MM.1S (cell line): ENCODE measurements at regions not wholly inside any gene's neighbourhood (a gene's known extent, or its start where the extent isn't known, plus 50 kb on each side); places are given as distances from the start of the nearest gene placed in this dataset.

ENCODE experiments used
- DNase-seq: peaks from one replicate; pipeline ENCODE4 v3.0.0-alpha.2; 2015
- H2AFZ ChIP-seq: fragments of 300-600 bp; sonication (generic); 2 replicates; pipeline ENCODE4 v1.6.0; 2016; ENCODE audit warnings: antibody characterized with exemption, low read length
- H3F3A ChIP-seq: fragments of 300-600 bp; sonication (generic); 2 replicates; pipeline ENCODE4 v1.6.1; 2016; ENCODE audit warnings: mild to moderate bottlenecking, antibody characterized with exemption, low read length, moderate library complexity, mixed read lengths; ENCODE audit not compliant: insufficient read depth
- H3K27ac ChIP-seq: fragments of 300-600 bp; sonication (generic); 2 replicates; pipeline ENCODE4 v1.5.1; 2016; ENCODE audit warnings: mild to moderate bottlenecking, low read length
- H3K27me3 ChIP-seq: fragments of 300-600 bp; sonication (generic); replicated peaks from 2 replicates; pipeline ENCODE4 v1.6.0; 2016; ENCODE audit warnings: low read length; ENCODE audit not compliant: insufficient read depth
- H3K36me3 ChIP-seq: fragments of 300-600 bp; sonication (generic); replicated peaks from 2 replicates; pipeline ENCODE4 v1.6.1; 2016; ENCODE audit warnings: mild to moderate bottlenecking, low read length, mixed read lengths; ENCODE audit not compliant: insufficient read depth
- H3K4me1 ChIP-seq: fragments of 300-600 bp; sonication (generic); 2 replicates; pipeline ENCODE4 v1.6.1; 2016; ENCODE audit warnings: low read length, mixed read lengths
- H3K4me2 ChIP-seq: fragments of 300-600 bp; sonication (generic); 2 replicates; pipeline ENCODE4 v1.6.0; 2016; ENCODE audit warnings: low read depth, low read length
- H3K4me3 ChIP-seq: fragments of 300-600 bp; sonication (generic); 2 replicates; pipeline ENCODE4 v1.5.1; 2016; ENCODE audit warnings: low read length, mixed read lengths
- H3K79me2 ChIP-seq: fragments of 300-600 bp; sonication (generic); 2 replicates; pipeline ENCODE4 v1.6.1; 2016; ENCODE audit warnings: mixed run types, low read length, mixed read lengths
- H3K9ac ChIP-seq: fragments of 300-600 bp; sonication (generic); 2 replicates; pipeline ENCODE4 v1.6.1; 2016; ENCODE audit warnings: low read length, mixed read lengths
- H3K9me2 ChIP-seq: fragments of 300-600 bp; sonication (generic); replicated peaks from 2 replicates; pipeline ENCODE4 v1.6.1; 2016; ENCODE audit warnings: mild to moderate bottlenecking, low read length, mixed read lengths; ENCODE audit not compliant: insufficient read depth
- H3K9me3 ChIP-seq: fragments of 300-600 bp; sonication (generic); replicated peaks from 2 replicates; pipeline ENCODE4 v1.6.1; 2016; ENCODE audit warnings: mild to moderate bottlenecking, low read length, mixed read lengths; ENCODE audit not compliant: insufficient read depth
- H4K20me1 ChIP-seq: fragments of 300-600 bp; sonication (generic); 2 replicates; pipeline ENCODE4 v1.6.1; 2016; ENCODE audit warnings: mild to moderate bottlenecking, low read length, moderate library complexity, mixed read lengths; ENCODE audit not compliant: insufficient read depth
- EZH2 ChIP-seq: fragments of 300-600 bp; sonication (generic); optimal IDR thresholded peaks from 2 replicates; pipeline ENCODE3; 2017; ENCODE audit warnings: low read depth, mild to moderate bottlenecking, antibody characterized with exemption, low read length, mixed read lengths
- EZH2phosphoT487 ChIP-seq: fragments of 300-600 bp; sonication (generic); IDR thresholded peaks from 2 replicates; pipeline ENCODE4 v1.6.1; 2018; ENCODE audit warnings: antibody characterized with exemption, low read length
- TF ChIP-seq, protein P1 (sequence below): fragments of 300-600 bp; sonication (generic); IDR thresholded peaks from 2 replicates; pipeline ENCODE4 v1.5.1; 2016; ENCODE audit warnings: antibody characterized with exemption, low read length, mixed read lengths

GRCh38 chrX:27057883-27058282 is 405.3 kb downstream of the PPP4R3C start:
- Histone ChIP-seq H3K9ac (no peak overlapping the region), H3K36me3 (no peaks in the 10 kb centered on the region), H3K4me1 (no peaks in the 10 kb centered on the region), H3K27me3 (no peaks in the 10 kb centered on the region), H3K4me2 (no peak overlapping the region), H3K27ac (no peak overlapping the region), H2AFZ (no peak overlapping the region), H3K79me2 (no peaks in the 10 kb centered on the region), H3F3A (no peaks in the 10 kb centered on the region), H3K9me2 (no peaks in the 10 kb centered on the region), H4K20me1 (no peaks in the 10 kb centered on the region), H3K9me3 (no peaks in the 10 kb centered on the region), H3K4me3 (no peak overlapping the region)
- no peak for DNase-seq
- TF ChIP-seq EZH2 (no peak), EZH2phosphoT487 (no peak)
- TF ChIP-seq, protein P1, sequence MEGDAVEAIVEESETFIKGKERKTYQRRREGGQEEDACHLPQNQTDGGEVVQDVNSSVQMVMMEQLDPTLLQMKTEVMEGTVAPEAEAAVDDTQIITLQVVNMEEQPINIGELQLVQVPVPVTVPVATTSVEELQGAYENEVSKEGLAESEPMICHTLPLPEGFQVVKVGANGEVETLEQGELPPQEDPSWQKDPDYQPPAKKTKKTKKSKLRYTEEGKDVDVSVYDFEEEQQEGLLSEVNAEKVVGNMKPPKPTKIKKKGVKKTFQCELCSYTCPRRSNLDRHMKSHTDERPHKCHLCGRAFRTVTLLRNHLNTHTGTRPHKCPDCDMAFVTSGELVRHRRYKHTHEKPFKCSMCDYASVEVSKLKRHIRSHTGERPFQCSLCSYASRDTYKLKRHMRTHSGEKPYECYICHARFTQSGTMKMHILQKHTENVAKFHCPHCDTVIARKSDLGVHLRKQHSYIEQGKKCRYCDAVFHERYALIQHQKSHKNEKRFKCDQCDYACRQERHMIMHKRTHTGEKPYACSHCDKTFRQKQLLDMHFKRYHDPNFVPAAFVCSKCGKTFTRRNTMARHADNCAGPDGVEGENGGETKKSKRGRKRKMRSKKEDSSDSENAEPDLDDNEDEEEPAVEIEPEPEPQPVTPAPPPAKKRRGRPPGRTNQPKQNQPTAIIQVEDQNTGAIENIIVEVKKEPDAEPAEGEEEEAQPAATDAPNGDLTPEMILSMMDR, result no peak

- Histone ChIP-seq H3K4me3 (no peak overlapping the region), H3K79me2 (no peaks in the 10 kb centered on the region), H4K20me1 (no peaks in the 10 kb centered on the region), H3K4me2 (no peak overlapping the region), H3F3A (no peaks in the 10 kb centered on the region), H3K4me1 (no peaks in the 10 kb centered on the region), H3K36me3 (no peaks in the 10 kb centered on the region), H3K9me2 (no peaks in the 10 kb centered on the region), H3K27me3 (no peaks in the 10 kb centered on the region), H2AFZ (no peak overlapping the region), H3K27ac (no peak overlapping the region), H3K9me3 (no peaks in the 10 kb centered on the region), H3K9ac (no peak overlapping the region)
- no peak for DNase-seq
- TF ChIP-seq EZH2phosphoT487, result no peak
- TF ChIP-seq, protein P1, result no peak
- no peak for TF ChIP-seq EZH2
Measured at GRCh38 chrX:27039332-27039731, 423.8 kb downstream of the PPP4R3C start.

DNA sequence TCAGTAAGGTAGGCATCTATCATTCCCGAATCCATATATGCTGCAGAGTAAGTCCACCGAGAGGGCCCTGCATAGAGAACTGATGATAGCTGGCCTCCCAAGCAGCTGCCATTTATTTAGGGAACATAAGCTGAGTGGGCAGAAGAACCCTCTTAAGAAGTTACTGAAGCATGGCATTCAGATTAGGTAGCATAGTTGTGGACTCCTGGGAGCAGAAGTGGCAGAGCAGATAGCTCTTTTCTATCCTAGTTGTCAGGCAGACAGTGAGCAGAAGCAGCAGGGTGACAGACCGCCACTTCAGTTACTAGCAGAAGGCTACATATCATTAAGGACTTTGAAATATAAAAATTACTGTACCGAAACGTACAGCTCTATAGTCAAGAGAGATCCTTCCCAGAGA is 454.7 kb downstream of the PPP4R3C start:
- H3K79me2 ChIP-seq, result no peaks in the 10 kb centered on the region
- H4K20me1 ChIP-seq, result no peaks in the 10 kb centered on the region
- no peak overlapping the region for H3K4me2 ChIP-seq
- no peak overlapping the region for H3K27ac ChIP-seq
- H3K4me1 ChIP-seq, result no peaks in the 10 kb centered on the region
- no peaks in the 10 kb centered on the region for H3K27me3 ChIP-seq
- H3K9me3 ChIP-seq, result no peaks in the 10 kb centered on the region
- TF ChIP-seq EZH2phosphoT487 (no peak), EZH2 (no peak)
- TF ChIP-seq, protein P1, result no peak
- H3F3A ChIP-seq, result no peaks in the 10 kb centered on the region
- H3K36me3 ChIP-seq, result no peaks in the 10 kb centered on the region
- no peak overlapping the region for H2AFZ ChIP-seq
- DNase-seq, result no peak
- no peak overlapping the region for H3K9ac ChIP-seq
- no peak overlapping the region for H3K4me3 ChIP-seq
- no peaks in the 10 kb centered on the region for H3K9me2 ChIP-seq
